GM12865 (cell line): ENCODE measurements at regions not wholly inside any gene's neighbourhood (a gene's known extent, or its start where the extent isn't known, plus 50 kb on each side); places are given as distances from the start of the nearest gene placed in this dataset.

ENCODE experiments used
- DNase-seq: peaks from one replicate; pipeline ENCODE4 v3.0.0; 2010; ENCODE audit warnings: low read depth
- H3K4me3 ChIP-seq: 2 replicates; pipeline ENCODE4 v1.5.1; 2011; ENCODE audit warnings: mild to moderate bottlenecking, low read depth, low read length, control low read depth
- TF ChIP-seq, protein P1 (sequence below): IDR thresholded peaks from 2 replicates; pipeline ENCODE4 v1.5.1; 2011; ENCODE audit warnings: low read length, control low read depth, low read depth, inconsistent platforms; ENCODE audit not compliant: insufficient read depth; ENCODE audit errors: missing control alignments

DNA sequence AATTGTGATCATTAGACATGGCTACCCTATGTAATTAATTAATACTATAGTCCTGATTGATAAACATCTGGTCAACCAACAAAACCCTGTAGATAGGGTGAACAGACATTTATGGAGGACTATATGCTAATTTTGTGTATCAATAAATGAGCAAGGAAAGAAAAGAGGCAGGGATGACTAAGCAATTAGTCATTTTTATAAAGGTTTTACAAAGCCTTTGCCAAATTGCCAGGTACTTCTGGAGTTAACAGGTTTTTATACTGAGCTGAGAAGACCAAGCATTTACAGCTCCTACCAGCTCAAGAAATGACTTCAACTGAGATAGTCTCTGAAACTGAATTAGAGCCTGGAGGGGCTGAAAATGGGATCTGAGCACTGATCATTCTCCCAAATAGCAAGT lies 186.8 kb upstream of the PRR20A start:
- TF ChIP-seq, protein P1, sequence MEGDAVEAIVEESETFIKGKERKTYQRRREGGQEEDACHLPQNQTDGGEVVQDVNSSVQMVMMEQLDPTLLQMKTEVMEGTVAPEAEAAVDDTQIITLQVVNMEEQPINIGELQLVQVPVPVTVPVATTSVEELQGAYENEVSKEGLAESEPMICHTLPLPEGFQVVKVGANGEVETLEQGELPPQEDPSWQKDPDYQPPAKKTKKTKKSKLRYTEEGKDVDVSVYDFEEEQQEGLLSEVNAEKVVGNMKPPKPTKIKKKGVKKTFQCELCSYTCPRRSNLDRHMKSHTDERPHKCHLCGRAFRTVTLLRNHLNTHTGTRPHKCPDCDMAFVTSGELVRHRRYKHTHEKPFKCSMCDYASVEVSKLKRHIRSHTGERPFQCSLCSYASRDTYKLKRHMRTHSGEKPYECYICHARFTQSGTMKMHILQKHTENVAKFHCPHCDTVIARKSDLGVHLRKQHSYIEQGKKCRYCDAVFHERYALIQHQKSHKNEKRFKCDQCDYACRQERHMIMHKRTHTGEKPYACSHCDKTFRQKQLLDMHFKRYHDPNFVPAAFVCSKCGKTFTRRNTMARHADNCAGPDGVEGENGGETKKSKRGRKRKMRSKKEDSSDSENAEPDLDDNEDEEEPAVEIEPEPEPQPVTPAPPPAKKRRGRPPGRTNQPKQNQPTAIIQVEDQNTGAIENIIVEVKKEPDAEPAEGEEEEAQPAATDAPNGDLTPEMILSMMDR, result no peak
- no peak for DNase-seq
- H3K4me3 ChIP-seq, result no peak overlapping the region

DNA sequence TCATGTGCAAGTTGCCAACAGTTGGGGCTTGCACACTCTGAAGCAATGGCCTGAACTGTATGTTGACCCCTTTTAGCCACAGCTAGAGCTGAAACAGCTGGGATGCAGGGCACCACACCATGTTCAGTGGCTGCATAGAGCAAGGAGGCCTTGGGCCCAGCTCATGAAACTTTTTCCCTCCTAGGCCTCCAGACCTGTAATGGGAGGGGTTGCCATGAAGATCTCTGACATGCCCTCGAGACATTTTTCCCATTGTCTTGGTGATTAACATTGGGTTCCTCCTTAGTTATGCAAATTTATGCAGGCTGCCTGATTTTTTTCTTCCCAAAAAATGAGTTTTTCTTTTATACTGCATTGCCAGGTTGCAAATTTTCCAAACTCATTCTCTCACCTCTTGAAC lies 165.1 kb upstream of the PRR20A start:
- TF ChIP-seq, protein P1, result no peak
- no peak for DNase-seq

DNA sequence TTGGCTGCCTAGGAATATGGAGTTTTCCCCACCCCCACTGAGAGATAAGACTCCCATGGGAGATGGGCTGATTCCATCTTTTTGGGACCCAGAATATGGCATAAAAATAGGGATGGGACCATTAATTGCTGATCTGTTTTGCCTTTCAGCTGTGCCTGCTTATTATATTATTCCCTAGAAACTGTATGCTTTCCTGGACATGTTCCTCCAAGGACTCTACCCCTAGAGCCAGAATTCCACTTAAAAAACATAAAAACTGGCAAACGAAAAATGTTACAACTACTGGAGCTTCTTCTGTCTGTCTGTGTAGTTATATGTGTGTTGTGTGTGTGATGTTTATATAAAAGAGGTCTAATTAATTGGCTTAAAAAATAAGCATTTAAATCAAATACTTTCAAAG lies 159.9 kb upstream of the PRR20A start:
- H3K4me3 ChIP-seq, result no peak overlapping the region
- TF ChIP-seq, protein P1, result no peak

More for the DNA sequence above, 165.1 kb upstream of the PRR20A start:
- H3K4me3 ChIP-seq, result no peak overlapping the region

DNA sequence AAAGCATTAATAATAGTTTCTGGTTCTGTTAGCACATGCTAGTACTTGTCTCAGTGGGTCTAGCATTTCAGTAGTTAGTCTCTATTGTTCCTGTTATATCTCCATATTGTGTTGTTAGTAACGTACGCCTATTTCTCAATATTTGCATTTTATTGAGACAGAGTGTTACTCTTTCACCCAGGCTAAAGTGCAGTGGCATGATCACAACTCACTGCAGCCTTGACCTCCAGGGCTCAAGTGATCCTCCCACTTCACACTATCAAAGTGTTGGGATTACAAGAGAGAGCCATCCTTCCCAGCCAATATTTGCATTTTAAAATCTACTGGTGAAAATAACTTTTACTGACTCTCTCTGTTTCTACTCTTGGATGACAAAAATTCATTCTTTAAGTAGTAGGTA lies 154.6 kb upstream of the PRR20A start:
- TF ChIP-seq, protein P1, result no peak
- no peak overlapping the region for H3K4me3 ChIP-seq
- DNase-seq, result no peak

More for the DNA sequence above, 159.9 kb upstream of the PRR20A start:
- DNase-seq, result no peak

DNA sequence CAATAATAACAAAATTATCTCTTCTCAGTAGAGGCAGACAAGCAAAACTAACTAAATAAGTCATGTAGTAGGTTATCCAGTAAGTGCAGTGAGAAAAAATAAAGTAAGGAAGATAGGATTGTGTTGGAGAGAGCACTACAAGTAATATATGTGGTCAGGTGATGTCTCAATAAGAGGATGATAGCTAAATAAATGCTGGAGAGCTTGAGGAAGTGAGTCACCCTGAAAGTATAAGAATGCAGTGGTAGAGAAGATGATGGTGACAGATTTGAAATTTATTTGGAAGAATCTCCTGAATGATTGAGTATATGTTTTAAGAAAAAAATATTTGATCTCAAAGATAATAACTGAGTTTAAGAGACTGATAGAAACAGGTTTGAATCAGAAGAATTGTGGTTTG lies 152.2 kb upstream of the PRR20A start:
- TF ChIP-seq, protein P1, result no peak
- H3K4me3 ChIP-seq, result no peak overlapping the region
- DNase-seq, result no peak

DNA sequence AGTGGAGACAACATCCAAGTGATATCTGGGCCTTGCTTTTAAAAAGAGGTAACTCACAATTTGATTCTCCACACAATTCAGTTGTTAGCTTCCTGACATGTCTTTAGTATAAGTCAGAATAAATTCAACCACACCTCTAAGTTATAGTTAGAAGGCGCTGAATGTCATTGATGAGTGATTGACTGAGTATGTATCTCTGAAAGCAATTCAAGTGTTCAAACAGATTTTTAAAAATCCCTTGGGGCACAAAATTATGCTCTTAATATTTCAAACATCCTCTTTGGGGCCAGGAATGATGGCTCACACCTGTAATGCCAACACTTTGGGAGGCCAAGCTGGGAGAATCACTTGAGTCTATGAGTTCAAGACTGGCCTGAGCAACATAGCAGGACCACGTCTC lies 137.0 kb upstream of the PRR20A start:
- no peak for DNase-seq
- TF ChIP-seq, protein P1, result no peak
- no peak overlapping the region for H3K4me3 ChIP-seq

DNA sequence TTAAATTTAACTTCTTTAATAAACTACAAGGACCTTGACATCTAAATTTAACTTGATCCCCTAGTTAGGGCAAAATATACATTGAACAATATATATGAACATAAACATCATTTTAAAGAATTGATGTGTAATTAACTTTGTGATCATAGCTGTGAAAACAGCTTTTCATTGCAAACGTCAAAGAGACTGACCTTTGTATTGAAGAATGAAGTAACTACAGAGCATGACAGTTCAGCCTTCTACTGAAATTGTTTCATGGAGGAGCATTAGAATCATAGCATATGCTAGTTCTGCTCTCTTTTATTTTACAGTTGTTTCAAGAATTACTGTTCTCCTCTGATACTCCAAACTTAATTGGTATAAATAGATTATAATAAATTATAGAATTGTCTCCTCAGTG lies 123.4 kb upstream of the PRR20A start:
- H3K4me3 ChIP-seq, result no peak overlapping the region
- no peak for DNase-seq
- TF ChIP-seq, protein P1, result no peak
